A673 (cell line): ENCODE measurements at regions not wholly inside any gene's neighbourhood (a gene's known extent, or its start where the extent isn't known, plus 50 kb on each side); places are given as distances from the start of the nearest gene placed in this dataset.
"Not testable (repeated sequence)": the region's sequence is repeated elsewhere in the genome, so short reads cannot be mapped to it uniquely, and the experiment has no call there.

Experiments
- BruUV-seq: library from RNA; stranded (reverse); fragments of 400-500 nt; replicated peaks from 2 replicates; lab custom pipeline; 2021; lab: Mats Ljungman, UMichigan
- CTCF ChIA-PET: fragments of 300-600 bp; sonication (Branson Sonifier 250); formaldehyde crosslinking; loops from one replicate; lab custom pipeline; 2022; ENCODE audit warnings: antibody characterized with exemption; lab: Charles Lee
- POLR2A ChIA-PET: fragments of 300-600 bp; sonication (Branson Sonifier 250); formaldehyde crosslinking; loops from one replicate; lab custom pipeline; 2022; ENCODE audit warnings: antibody characterized with exemption; ENCODE audit not compliant: low non-redundant PET; lab: Charles Lee
- DNase-seq: peaks from one replicate; pipeline ENCODE4 v3.0.0-alpha.2; 2015; ENCODE audit warnings: low spot score
- H3K27ac ChIP-seq: fragments of 200-600 bp; sonication (generic); 2 replicates; pipeline ENCODE4 v1.5.1; 2016; ENCODE audit warnings: mixed run types, low read depth, mild to moderate bottlenecking, mixed read lengths, antibody characterized with exemption, low read length; ENCODE audit not compliant: poor library complexity, severe bottlenecking
- H3K27me3 ChIP-seq: fragments of 200-600 bp; sonication (generic); replicated peaks from 2 replicates; pipeline ENCODE4 v1.6.1; 2017; ENCODE audit warnings: mixed run types, low read depth, mild to moderate bottlenecking, mixed read lengths, antibody characterized with exemption, low read length; ENCODE audit not compliant: insufficient read depth, poor library complexity
- H3K36me3 ChIP-seq: fragments of 200-600 bp; sonication (generic); 2 replicates; pipeline ENCODE4 v1.6.1; 2016; ENCODE audit warnings: mixed run types, mild to moderate bottlenecking, mixed read lengths, antibody characterized with exemption, low read length; ENCODE audit not compliant: insufficient read depth, poor library complexity, severe bottlenecking
- H3K4me1 ChIP-seq: fragments of 200-600 bp; sonication (generic); 2 replicates; pipeline ENCODE4 v1.6.1; 2017; ENCODE audit warnings: mixed run types, mild to moderate bottlenecking, mixed read lengths, antibody characterized with exemption, low read length; ENCODE audit not compliant: insufficient read depth, poor library complexity, severe bottlenecking
- H3K4me3 ChIP-seq: fragments of 200-600 bp; sonication (generic); 2 replicates; pipeline ENCODE4 v1.5.1; 2016; ENCODE audit warnings: low read depth, mixed run types, mild to moderate bottlenecking, mixed read lengths, low read length; ENCODE audit not compliant: poor library complexity, severe bottlenecking
- H3K9me3 ChIP-seq: fragments of 200-600 bp; sonication (generic); 2 replicates; pipeline ENCODE4 v1.6.1; 2016; ENCODE audit warnings: mixed run types, low read depth, mild to moderate bottlenecking, mixed read lengths, antibody characterized with exemption, low read length; ENCODE audit not compliant: poor library complexity, severe bottlenecking
- CTCF ChIP-seq: fragments of 300-800, 200-600 bp; sonication (generic); conservative IDR thresholded peaks from 2 replicates; pipeline ENCODE4 v1.5.1; 2017; ENCODE audit warnings: low read depth, mild to moderate bottlenecking, antibody characterized with exemption, low read length, moderate library complexity, mixed read lengths
- EZH2 ChIP-seq: fragments of 200-600 bp; sonication (generic); IDR thresholded peaks from 2 replicates; pipeline ENCODE4 v1.6.1; 2017; ENCODE audit warnings: borderline replicate concordance, low read depth, mild to moderate bottlenecking, mixed read lengths, antibody characterized with exemption, low read length; ENCODE audit not compliant: poor library complexity, severe bottlenecking
- intact Hi-C: fragments of 100-400 bp; cut with micrococcal nuclease; formaldehyde crosslinking; loops from one replicate; pipeline ENCODE4 v1.10.0; 2022; ENCODE audit not compliant: unreplicated experiment

- ChIA-PET POLR2A (no interaction called here), CTCF (no interaction called here)
- Histone ChIP-seq H3K36me3 (no peaks in the 10 kb centered on the region), H3K9me3 (no peaks in the 10 kb centered on the region), H3K27ac (no peak overlapping the region), H3K4me3 (no peak overlapping the region), H3K4me1 (no peaks in the 10 kb centered on the region), H3K27me3 (no peaks in the 10 kb centered on the region)
- no peak for TF ChIP-seq CTCF
- no peak for TF ChIP-seq EZH2
- no peak for DNase-seq
- intact Hi-C loops = no loop called here
- no TSS peak for BruUV-seq
Measured at GRCh38 chr1:109837852-109838570, 72.6 kb upstream of the CSF1 start.

- H3K27ac ChIP-seq, BruUV-seq, H3K36me3 ChIP-seq, DNase-seq, H3K27me3 ChIP-seq, H3K4me1 ChIP-seq, POLR2A ChIA-PET, CTCF ChIA-PET, intact Hi-C loops, H3K4me3 ChIP-seq, H3K9me3 ChIP-seq: not testable (repeated sequence)
Measured at GRCh38 chr1:109835645-109836044, 71.9 kb upstream of the EPS8L3 start.

- no peaks in the 10 kb centered on the region for H3K4me1 ChIP-seq
- ChIA-PET POLR2A (no interaction called here), CTCF (no interaction called here)
- H3K9me3 ChIP-seq = no peaks in the 10 kb centered on the region
- TF ChIP-seq EZH2 (no peak), CTCF (no peak)
- no TSS peak for BruUV-seq
- intact Hi-C loops = no loop called here
- no peak overlapping the region for H3K27ac ChIP-seq
- no peak for DNase-seq
- no peaks in the 10 kb centered on the region for H3K36me3 ChIP-seq
- H3K4me3 ChIP-seq = no peak overlapping the region
- no peaks in the 10 kb centered on the region for H3K27me3 ChIP-seq
Measured at GRCh38 chr1:109834951-109835350, 71.2 kb upstream of the EPS8L3 start.

- no peak for TF ChIP-seq EZH2
- ChIA-PET CTCF (no interaction called here), POLR2A (no interaction called here)
- intact Hi-C loops = no loop called here
- H3K27ac ChIP-seq = no peak overlapping the region
- no TSS peak for BruUV-seq
- H3K36me3 ChIP-seq = no peaks in the 10 kb centered on the region
- no peaks in the 10 kb centered on the region for H3K9me3 ChIP-seq
- no peaks in the 10 kb centered on the region for H3K27me3 ChIP-seq
- DNase-seq = no peak
- no peaks in the 10 kb centered on the region for H3K4me1 ChIP-seq
- no peak overlapping the region for H3K4me3 ChIP-seq
Measured at GRCh38 chr1:109832945-109833344, 69.2 kb upstream of the EPS8L3 start.
